HepG2 (cell line): ENCODE measurements at regions not wholly inside any gene's neighbourhood (a gene's known extent, or its start where the extent isn't known, plus 50 kb on each side); places are given as distances from the start of the nearest gene placed in this dataset.
A peak's percentile ranks its signal among the peaks of the same experiment; 100 is the strongest.

ENCODE experiments used
- ATAC-seq: fragments of 200-7000 bp; cut with Tn5 transposase; 3 replicates; pipeline ENCODE4 v1.9.1; 2020; ENCODE audit warnings: mild to moderate bottlenecking, moderate library complexity
- BruUV-seq: library from RNA; stranded (reverse); fragments of 400-500 nt; replicated peaks from 2 replicates; lab custom pipeline; 2021; lab: Mats Ljungman, UMichigan
- CTCF ChIA-PET: fragments of 300-600 bp; formaldehyde crosslinking; extraction: SDS; loops from one replicate; lab custom pipeline; 2021; ENCODE audit warnings: low total read pairs, inconsistent platforms, low intra/inter-chr PET ratio; lab: Yijun Ruan, JAX
- POLR2A ChIA-PET: fragments of 350-600 bp; sonication (Branson Sonifier 250); formaldehyde crosslinking; loops from one replicate; lab custom pipeline; 2020; ENCODE audit warnings: antibody characterized with exemption, inconsistent platforms; lab: Yijun Ruan, JAX
- DNase-seq: peaks from one replicate; pipeline ENCODE4 v3.0.0-alpha.2; 2015; ENCODE audit warnings: low spot score
- FAIRE-seq: peaks from 3 replicates; lab custom pipeline; 2011; peaks lifted over from hg19 to GRCh38; lab: Jason Lieb, UNC
- H2AFZ ChIP-seq: one replicate; pipeline ENCODE4 v1.6.1; 2011; ENCODE audit warnings: low read length, inconsistent platforms
- H3K27ac ChIP-seq: fragments of 300-600 bp; 3 replicates; pipeline ENCODE4 v1.8.0; 2011; ENCODE audit warnings: mixed run types, mild to moderate bottlenecking, mixed read lengths, low read length, inconsistent platforms; ENCODE audit not compliant: insufficient read depth; ENCODE audit errors: extremely low read length
- H3K27me3 ChIP-seq, 2 experiments: fragments of 200-600 bp in 1 of 2; 2 replicates in 1 of 2; 3 replicates in 1 of 2; pipeline versions ENCODE4 v1.6.0 to v1.8.0; 2011; ENCODE audit warnings: low read length in 2 of 2, mild to moderate bottlenecking in 2 of 2, moderate library complexity in 2 of 2, inconsistent platforms in 1 of 2; ENCODE audit not compliant: insufficient read depth in 2 of 2, control insufficient read depth in 1 of 2
- H3K36me3 ChIP-seq, 2 experiments: fragments of 200-600 bp in 1 of 2; replicated peaks in 1 of 2; 2 replicates in 1 of 2; 3 replicates in 1 of 2; pipeline versions ENCODE4 v1.5.1 to v1.8.0; 2011; ENCODE audit warnings: low read length in 2 of 2, inconsistent platforms in 1 of 2; ENCODE audit not compliant: insufficient read depth in 2 of 2, control insufficient read depth in 1 of 2
- H3K4me1 ChIP-seq: 2 replicates; pipeline ENCODE4 v1.5.1; 2012; ENCODE audit warnings: low read length, inconsistent platforms; ENCODE audit not compliant: insufficient read depth
- H3K4me2 ChIP-seq: 2 replicates; pipeline ENCODE4 v1.6.0; 2011; ENCODE audit warnings: low read depth, low read length, inconsistent platforms
- H3K4me3 ChIP-seq, 3 experiments: fragments of 200-600 bp in 1 of 3; sonication (generic), shearing (Covaris generic) in 1 of 3; replicated peaks in 1 of 3; 2 replicates each; pipeline ENCODE4 v1.5.1; 2011 to 2016; ENCODE audit warnings: low read length in 3 of 3, inconsistent platforms in 2 of 3, low read depth in 2 of 3, mild to moderate bottlenecking in 2 of 3, control low read depth in 1 of 3, mixed read lengths in 1 of 3; ENCODE audit not compliant: insufficient read depth in 1 of 3
- H3K79me2 ChIP-seq: one replicate; pipeline ENCODE4 v1.6.1; 2011; ENCODE audit warnings: low read length, inconsistent platforms; ENCODE audit not compliant: insufficient read depth
- H3K9ac ChIP-seq: 2 replicates; pipeline ENCODE4 v1.6.0; 2011; ENCODE audit warnings: mild to moderate bottlenecking, low read depth, low read length, inconsistent platforms; ENCODE audit not compliant: insufficient read depth
- H3K9me3 ChIP-seq: 2 replicates; pipeline ENCODE4 v1.5.1; 2012; ENCODE audit warnings: mild to moderate bottlenecking, low read length
- H4K20me1 ChIP-seq: 2 replicates; pipeline ENCODE4 v1.6.0; 2011; ENCODE audit warnings: inconsistent platforms, mild to moderate bottlenecking, low read length, moderate library complexity; ENCODE audit not compliant: insufficient read depth
- ATF4 ChIP-seq, 2 experiments: fragments of 450-650 bp in 1 of 2; sonication (generic) in 1 of 2; formaldehyde crosslinking; IDR thresholded peaks; 2 replicates each; pipeline versions ENCODE4 v1.5.0 to v1.8.0; 2020 to 2022; ENCODE audit warnings: mild to moderate bottlenecking in 1 of 2, missing genetic modification reagents in 1 of 2
- CEBPB ChIP-seq: IDR thresholded peaks from 2 replicates; pipeline ENCODE4 v1.6.1; 2011; ENCODE audit warnings: low read depth, low read length, improper control_type of control experiment, borderline replicate concordance
- CTCF ChIP-seq: sonication (generic); formaldehyde crosslinking; IDR thresholded peaks from 2 replicates; pipeline ENCODE4 v1.5.0; 2020; ENCODE audit warnings: mild to moderate bottlenecking, missing genetic modification reagents, moderate library complexity
- FOXO1 ChIP-seq: sonication (generic); formaldehyde crosslinking; IDR thresholded peaks from 2 replicates; pipeline ENCODE4 v1.4.0; 2020; ENCODE audit warnings: missing genetic modification reagents
- GLI4 ChIP-seq: sonication (generic); formaldehyde crosslinking; IDR thresholded peaks from 2 replicates; pipeline ENCODE4 v1.5.1; 2020; ENCODE audit warnings: missing genetic modification reagents, mild to moderate bottlenecking, moderate library complexity, borderline replicate concordance
- MAFF ChIP-seq: IDR thresholded peaks from 2 replicates; pipeline ENCODE4 v1.6.1; 2011; ENCODE audit warnings: low read depth, low read length, improper control_type of control experiment
- MAFK ChIP-seq, 2 experiments: IDR thresholded peaks in 1 of 2; conservative IDR thresholded peaks in 1 of 2; 2 replicates each; pipeline ENCODE4 v1.6.1; 2011; ENCODE audit warnings: improper control_type of control experiment in 2 of 2, low read length in 2 of 2
- ZBTB33 ChIP-seq: sonication (generic); formaldehyde crosslinking; IDR thresholded peaks from 2 replicates; pipeline ENCODE4 v1.4.0; 2020; ENCODE audit warnings: missing genetic modification reagents
- WGBS: methylation state at CpG from one replicate; pipeline ENCODE4 v1.1.6; 2017; ENCODE audit warnings: low lambda C conversion rate; 5-methylcytosine and 5-hydroxymethylcytosine counted together
- in situ Hi-C: cut with HindIII; loops from 2 replicates; pipeline ENCODE4 v1.10.0; 2017; ENCODE audit warnings: low pct_unique_long_range_greater_than_20kb; ENCODE audit not compliant: extremely low pct_ligation_motif_present
- intact Hi-C: fragments of 100-400 bp; cut with micrococcal nuclease; formaldehyde crosslinking; loops from one replicate; pipeline ENCODE4 v1.10.0; 2022; ENCODE audit not compliant: unreplicated experiment
- TF ChIP-seq, protein P1 (sequence below): sonication (generic); formaldehyde crosslinking; IDR thresholded peaks from 2 replicates; pipeline ENCODE4 v1.5.0; 2020; ENCODE audit warnings: missing genetic modification reagents

- POLR2A ChIA-PET: no interaction called here
- DNase-seq: no peak
- no peaks in the 10 kb centered on the region for H3K79me2 ChIP-seq
- intact Hi-C loops: no loop called here
- FAIRE-seq: no peak
- BruUV-seq: no TSS peak
- no peak overlapping the region for H3K9ac ChIP-seq
- peaks cover 7% of the 10 kb centered on the region; the same call in 1 of the 2 replicates for H3K9me3 ChIP-seq
- H3K27ac ChIP-seq: no peak overlapping the region
- H3K4me2 ChIP-seq: no peak overlapping the region
- ATAC-seq: no peak
- WGBS: 3% methylated on average over 1 of the region's 1 CpG
- no peak overlapping the region for H2AFZ ChIP-seq
- no peaks in the 10 kb centered on the region for H3K27me3 ChIP-seq
- no peak overlapping the region for H3K4me3 ChIP-seq
- CTCF ChIA-PET: no interaction called here
- H3K36me3 ChIP-seq: no peaks in the 10 kb centered on the region
- peak; percentile 66 for TF ChIP-seq MAFF
- TF ChIP-seq FOXO1: no peak
- no peak for TF ChIP-seq GLI4 (CRISPR knock-in tag)
- peak; percentile 60 to 79 for TF ChIP-seq MAFK (conservative IDR thresholded peaks at IDR 0.05 in 1 of 2, IDR thresholded peaks at IDR 0.05 in 1 of 2; ENCODE audit: low read length in 2 of 2)
- no peak for TF ChIP-seq CTCF (CRISPR knock-in tag)
- TF ChIP-seq ZBTB33 (CRISPR knock-in tag): no peak
- no peak for TF ChIP-seq ATF4 (CRISPR knock-in tag; IDR thresholded peaks at IDR 0.05)
- no peak for TF ChIP-seq CEBPB
- TF ChIP-seq, protein P1, sequence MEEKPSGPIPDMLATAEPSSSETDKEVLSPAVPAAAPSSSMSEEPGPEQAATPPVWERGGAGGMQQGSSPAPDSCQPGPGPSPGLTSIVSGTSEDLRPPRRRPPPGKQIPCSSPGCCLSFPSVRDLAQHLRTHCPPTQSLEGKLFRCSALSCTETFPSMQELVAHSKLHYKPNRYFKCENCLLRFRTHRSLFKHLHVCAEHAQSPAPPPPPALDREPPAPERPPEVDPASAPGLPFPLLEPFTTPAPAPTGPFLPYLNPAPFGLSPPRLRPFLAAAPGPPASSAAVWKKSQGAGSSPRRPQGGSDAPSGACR (CRISPR knock-in tag): no peak
- TF ChIP-seq, all 625 proteins: peak for 2
- Histone ChIP-seq H4K20me1 (no peaks in the 10 kb centered on the region), H3K4me1 (no peaks in the 10 kb centered on the region)
- in situ Hi-C loops: no loop called here
Observed at GRCh38 chr2:149783284-149783683, 195.7 kb upstream of the MMADHC start.
